ENCODE measurements at regions not wholly inside any gene's neighbourhood (a gene's known extent, or its start where the extent isn't known, plus 50 kb on each side); places are given as distances from the start of the nearest gene placed in this dataset.

- H3K27ac Mint-ChIP-seq, result no peak overlapping the region
These were observed 417.4 kb downstream of the TBC1D32 start for GRCh38 chr6:120916844-120917243.

GRCh38 chr6:120913486-120913885 is 420.8 kb downstream of the TBC1D32 start:
- Histone ChIP-seq H3K4me3 (ENCODE audit: low read length) (no peak overlapping the region), H3K9ac (ENCODE audit: extremely low read depth, low read length, poor library complexity, severe bottlenecking) (no peak overlapping the region), H3K27ac (ENCODE audit: low read depth, low read length) (no peak overlapping the region), H3K9me3 (ENCODE audit: control insufficient read depth, low read length) (no peaks in the 10 kb centered on the region), H3K4me1 (ENCODE audit: control insufficient read depth, insufficient read depth, low read length) (no peaks in the 10 kb centered on the region), H3K36me3 (ENCODE audit: control insufficient read depth, insufficient read depth, low read length) (no peaks in the 10 kb centered on the region), H3K27me3 (ENCODE audit: control insufficient read depth, insufficient read depth, low read length, poor library complexity, severe bottlenecking) (no peaks in the 10 kb centered on the region)
- Mint-ChIP-seq H3K9me3 (no peaks in the 10 kb centered on the region), H3K27me3 (ENCODE audit: insufficient read depth) (no peaks in the 10 kb centered on the region), H3K4me3 (no peak overlapping the region), H3K36me3 (ENCODE audit: low read depth) (no peaks in the 10 kb centered on the region), H3K4me1 (no peaks in the 10 kb centered on the region), H3K27ac (no peak overlapping the region)
- no peak for DNase-seq
- TF ChIP-seq, protein P1, sequence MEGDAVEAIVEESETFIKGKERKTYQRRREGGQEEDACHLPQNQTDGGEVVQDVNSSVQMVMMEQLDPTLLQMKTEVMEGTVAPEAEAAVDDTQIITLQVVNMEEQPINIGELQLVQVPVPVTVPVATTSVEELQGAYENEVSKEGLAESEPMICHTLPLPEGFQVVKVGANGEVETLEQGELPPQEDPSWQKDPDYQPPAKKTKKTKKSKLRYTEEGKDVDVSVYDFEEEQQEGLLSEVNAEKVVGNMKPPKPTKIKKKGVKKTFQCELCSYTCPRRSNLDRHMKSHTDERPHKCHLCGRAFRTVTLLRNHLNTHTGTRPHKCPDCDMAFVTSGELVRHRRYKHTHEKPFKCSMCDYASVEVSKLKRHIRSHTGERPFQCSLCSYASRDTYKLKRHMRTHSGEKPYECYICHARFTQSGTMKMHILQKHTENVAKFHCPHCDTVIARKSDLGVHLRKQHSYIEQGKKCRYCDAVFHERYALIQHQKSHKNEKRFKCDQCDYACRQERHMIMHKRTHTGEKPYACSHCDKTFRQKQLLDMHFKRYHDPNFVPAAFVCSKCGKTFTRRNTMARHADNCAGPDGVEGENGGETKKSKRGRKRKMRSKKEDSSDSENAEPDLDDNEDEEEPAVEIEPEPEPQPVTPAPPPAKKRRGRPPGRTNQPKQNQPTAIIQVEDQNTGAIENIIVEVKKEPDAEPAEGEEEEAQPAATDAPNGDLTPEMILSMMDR (conservative IDR thresholded peaks at IDR 0.05), result no peak
- 83 to 94% methylated on average over 1 of the region's 1 CpG for WGBS, 2 experiments (ENCODE audit: insufficient coverage in 1 of 2, insufficient read length in 1 of 2)

More at GRCh38 chr6:120916844-120917243, 417.4 kb downstream of the TBC1D32 start:
- Histone ChIP-seq H3K27me3 (ENCODE audit: control insufficient read depth, insufficient read depth, low read length, poor library complexity, severe bottlenecking) (no peaks in the 10 kb centered on the region), H3K9ac (ENCODE audit: extremely low read depth, low read length, poor library complexity, severe bottlenecking) (no peak overlapping the region), H3K27ac (ENCODE audit: low read depth, low read length) (no peak overlapping the region), H3K9me3 (ENCODE audit: control insufficient read depth, low read length) (no peaks in the 10 kb centered on the region), H3K4me1 (ENCODE audit: control insufficient read depth, insufficient read depth, low read length) (no peaks in the 10 kb centered on the region), H3K4me3 (ENCODE audit: low read length) (no peak overlapping the region), H3K36me3 (ENCODE audit: control insufficient read depth, insufficient read depth, low read length) (no peaks in the 10 kb centered on the region)
- Mint-ChIP-seq H3K4me1 (no peaks in the 10 kb centered on the region), H3K27me3 (ENCODE audit: insufficient read depth) (no peaks in the 10 kb centered on the region), H3K4me3 (no peak overlapping the region), H3K9me3 (no peaks in the 10 kb centered on the region), H3K36me3 (ENCODE audit: low read depth) (no peaks in the 10 kb centered on the region)
- DNase-seq, result no peak
- TF ChIP-seq, protein P1 (conservative IDR thresholded peaks at IDR 0.05), result no peak
- 85 to 89% methylated on average over 2 of the region's 2 CpGs for WGBS, 2 experiments (ENCODE audit: insufficient coverage in 1 of 2, insufficient read length in 1 of 2)

DNA sequence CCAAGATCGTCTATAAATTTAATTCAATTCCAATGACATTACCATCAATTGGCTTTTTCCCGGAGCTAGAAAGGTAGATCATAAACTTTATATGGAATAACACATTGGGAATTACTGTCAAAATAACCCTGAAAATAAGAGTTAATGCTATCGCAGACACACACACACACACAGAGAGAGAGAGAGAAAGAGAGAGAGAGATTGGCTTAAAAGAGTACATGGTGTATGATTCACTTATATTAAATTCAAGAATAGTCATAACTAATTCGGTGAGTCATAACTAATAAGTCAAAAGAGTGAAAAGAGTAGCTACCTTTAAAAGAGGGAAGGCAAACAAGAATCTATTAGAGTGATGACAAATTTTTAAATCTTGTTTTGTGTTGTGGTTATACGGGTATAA is 425.5 kb downstream of the TBC1D32 start:
- Histone ChIP-seq H3K4me1 (ENCODE audit: control insufficient read depth, insufficient read depth, low read length) (no peaks in the 10 kb centered on the region), H3K27ac (ENCODE audit: low read depth, low read length) (no peak overlapping the region), H3K4me3 (ENCODE audit: low read length) (no peak overlapping the region), H3K9ac (ENCODE audit: extremely low read depth, low read length, poor library complexity, severe bottlenecking) (no peak overlapping the region), H3K36me3 (ENCODE audit: control insufficient read depth, insufficient read depth, low read length) (no peaks in the 10 kb centered on the region), H3K27me3 (ENCODE audit: control insufficient read depth, insufficient read depth, low read length, poor library complexity, severe bottlenecking) (no peaks in the 10 kb centered on the region), H3K9me3 (ENCODE audit: control insufficient read depth, low read length) (no peaks in the 10 kb centered on the region)
- Mint-ChIP-seq H3K36me3 (ENCODE audit: low read depth) (no peaks in the 10 kb centered on the region), H3K9me3 (no peaks in the 10 kb centered on the region), H3K27me3 (ENCODE audit: insufficient read depth) (no peaks in the 10 kb centered on the region), H3K4me3 (no peak overlapping the region), H3K27ac (no peak overlapping the region), H3K4me1 (no peaks in the 10 kb centered on the region)
- WGBS, 2 experiments (ENCODE audit: insufficient coverage in 1 of 2, insufficient read length in 1 of 2), result 97 to 100% methylated on average over 1 to 4 of the region's 5 CpGs
- no peak for DNase-seq
- TF ChIP-seq, protein P1 (conservative IDR thresholded peaks at IDR 0.05), result no peak
